HepG2 (cell line): ENCODE measurements at regions not wholly inside any gene's neighbourhood (a gene's known extent, or its start where the extent isn't known, plus 50 kb on each side); places are given as distances from the start of the nearest gene placed in this dataset.

Experiments
- ATAC-seq: fragments of 200-7000 bp; cut with Tn5 transposase; 3 replicates; pipeline ENCODE4 v1.9.1; 2020; ENCODE audit warnings: mild to moderate bottlenecking, moderate library complexity
- BruUV-seq: library from RNA; stranded (reverse); fragments of 400-500 nt; replicated peaks from 2 replicates; lab custom pipeline; 2021; lab: Mats Ljungman, UMichigan
- CTCF ChIA-PET: fragments of 300-600 bp; formaldehyde crosslinking; extraction: SDS; loops from one replicate; lab custom pipeline; 2021; ENCODE audit warnings: low total read pairs, inconsistent platforms, low intra/inter-chr PET ratio; lab: Yijun Ruan, JAX
- POLR2A ChIA-PET: fragments of 350-600 bp; sonication (Branson Sonifier 250); formaldehyde crosslinking; loops from one replicate; lab custom pipeline; 2020; ENCODE audit warnings: antibody characterized with exemption, inconsistent platforms; lab: Yijun Ruan, JAX
- DNase-seq: peaks from one replicate; pipeline ENCODE4 v3.0.0-alpha.2; 2015; ENCODE audit warnings: low spot score
- FAIRE-seq: peaks from 3 replicates; lab custom pipeline; 2011; peaks lifted over from hg19 to GRCh38; lab: Jason Lieb, UNC
- H2AFZ ChIP-seq: one replicate; pipeline ENCODE4 v1.6.1; 2011; ENCODE audit warnings: low read length, inconsistent platforms
- H3K27ac ChIP-seq: fragments of 300-600 bp; 3 replicates; pipeline ENCODE4 v1.8.0; 2011; ENCODE audit warnings: mixed run types, mild to moderate bottlenecking, mixed read lengths, low read length, inconsistent platforms; ENCODE audit not compliant: insufficient read depth; ENCODE audit errors: extremely low read length
- H3K27me3 ChIP-seq, 2 experiments: fragments of 200-600 bp in 1 of 2; 2 replicates in 1 of 2; 3 replicates in 1 of 2; pipeline versions ENCODE4 v1.6.0 to v1.8.0; 2011; ENCODE audit warnings: low read length in 2 of 2, mild to moderate bottlenecking in 2 of 2, moderate library complexity in 2 of 2, inconsistent platforms in 1 of 2; ENCODE audit not compliant: insufficient read depth in 2 of 2, control insufficient read depth in 1 of 2
- H3K36me3 ChIP-seq, 2 experiments: fragments of 200-600 bp in 1 of 2; replicated peaks in 1 of 2; 2 replicates in 1 of 2; 3 replicates in 1 of 2; pipeline versions ENCODE4 v1.5.1 to v1.8.0; 2011; ENCODE audit warnings: low read length in 2 of 2, inconsistent platforms in 1 of 2; ENCODE audit not compliant: insufficient read depth in 2 of 2, control insufficient read depth in 1 of 2
- H3K4me1 ChIP-seq: 2 replicates; pipeline ENCODE4 v1.5.1; 2012; ENCODE audit warnings: low read length, inconsistent platforms; ENCODE audit not compliant: insufficient read depth
- H3K4me2 ChIP-seq: 2 replicates; pipeline ENCODE4 v1.6.0; 2011; ENCODE audit warnings: low read depth, low read length, inconsistent platforms
- H3K4me3 ChIP-seq, 3 experiments: fragments of 200-600 bp in 1 of 3; sonication (generic), shearing (Covaris generic) in 1 of 3; replicated peaks in 1 of 3; 2 replicates each; pipeline ENCODE4 v1.5.1; 2011 to 2016; ENCODE audit warnings: low read length in 3 of 3, inconsistent platforms in 2 of 3, low read depth in 2 of 3, mild to moderate bottlenecking in 2 of 3, control low read depth in 1 of 3, mixed read lengths in 1 of 3; ENCODE audit not compliant: insufficient read depth in 1 of 3
- H3K79me2 ChIP-seq: one replicate; pipeline ENCODE4 v1.6.1; 2011; ENCODE audit warnings: low read length, inconsistent platforms; ENCODE audit not compliant: insufficient read depth
- H3K9ac ChIP-seq: 2 replicates; pipeline ENCODE4 v1.6.0; 2011; ENCODE audit warnings: mild to moderate bottlenecking, low read depth, low read length, inconsistent platforms; ENCODE audit not compliant: insufficient read depth
- H3K9me3 ChIP-seq: 2 replicates; pipeline ENCODE4 v1.5.1; 2012; ENCODE audit warnings: mild to moderate bottlenecking, low read length
- H4K20me1 ChIP-seq: 2 replicates; pipeline ENCODE4 v1.6.0; 2011; ENCODE audit warnings: inconsistent platforms, mild to moderate bottlenecking, low read length, moderate library complexity; ENCODE audit not compliant: insufficient read depth
- GFI1 ChIP-seq: sonication (generic); formaldehyde crosslinking; IDR thresholded peaks from 2 replicates; pipeline ENCODE4 v1.5.0; 2020; ENCODE audit warnings: missing genetic modification reagents, mild to moderate bottlenecking, borderline replicate concordance
- GMEB1 ChIP-seq: sonication (generic); formaldehyde crosslinking; IDR thresholded peaks from 2 replicates; pipeline ENCODE4 v1.5.1; 2020; ENCODE audit warnings: missing genetic modification reagents, mild to moderate bottlenecking, borderline replicate concordance
- POGZ ChIP-seq: sonication (generic); formaldehyde crosslinking; IDR thresholded peaks from 2 replicates; pipeline ENCODE4 v1.4.0; 2020; ENCODE audit warnings: mild to moderate bottlenecking, missing genetic modification reagents
- RAD51 ChIP-seq: fragments of 450-650 bp; IDR thresholded peaks from 2 replicates; pipeline ENCODE4 v1.6.1; 2016; ENCODE audit warnings: borderline replicate concordance
- ZFP1 ChIP-seq: IDR thresholded peaks from 2 replicates; pipeline ENCODE4 v1.6.1; 2016
- ZNF280B ChIP-seq: sonication (generic); formaldehyde crosslinking; IDR thresholded peaks from 2 replicates; pipeline ENCODE4 v1.5.0; 2020; ENCODE audit warnings: missing genetic modification reagents, mild to moderate bottlenecking, borderline replicate concordance
- ZZZ3 ChIP-seq: sonication (generic); formaldehyde crosslinking; IDR thresholded peaks from 2 replicates; pipeline ENCODE4 v1.4.0; 2020; ENCODE audit warnings: missing genetic modification reagents, mild to moderate bottlenecking, borderline replicate concordance
- WGBS: methylation state at CpG from one replicate; pipeline ENCODE4 v1.1.6; 2017; ENCODE audit warnings: low lambda C conversion rate; 5-methylcytosine and 5-hydroxymethylcytosine counted together
- in situ Hi-C: cut with HindIII; loops from 2 replicates; pipeline ENCODE4 v1.10.0; 2017; ENCODE audit warnings: low pct_unique_long_range_greater_than_20kb; ENCODE audit not compliant: extremely low pct_ligation_motif_present
- intact Hi-C: fragments of 100-400 bp; cut with micrococcal nuclease; formaldehyde crosslinking; loops from one replicate; pipeline ENCODE4 v1.10.0; 2022; ENCODE audit not compliant: unreplicated experiment

GRCh38 chrX:122934131-122934530, 249.9 kb upstream of the GRIA3 start:
- Histone ChIP-seq H3K4me3 (no peak overlapping the region), H3K79me2 (no peaks in the 10 kb centered on the region), H3K4me1 (no peaks in the 10 kb centered on the region), H3K4me2 (no peak overlapping the region), H3K27ac (no peak overlapping the region), H3K36me3 (no peaks in the 10 kb centered on the region), H3K9me3 (no peaks in the 10 kb centered on the region), H3K9ac (no peak overlapping the region), H3K27me3 (no peaks in the 10 kb centered on the region)
- ATAC-seq: no peak
- intact Hi-C loops: no loop called here
- no peak for FAIRE-seq
- ChIA-PET POLR2A (no interaction called here), CTCF (no interaction called here)
- no TSS peak for BruUV-seq
- DNase-seq: no peak
- TF ChIP-seq ZZZ3: no peak
- no peak for TF ChIP-seq ZNF280B (CRISPR knock-in tag)
- no peak for TF ChIP-seq GFI1 (CRISPR knock-in tag)
- TF ChIP-seq GMEB1 (CRISPR knock-in tag): no peak
- TF ChIP-seq ZFP1 (CRISPR knock-in tag): no peak
- no peak for TF ChIP-seq POGZ (CRISPR knock-in tag)
- TF ChIP-seq RAD51: no peak
- TF ChIP-seq, all 625 proteins: peak for 0
- 8% methylated on average over 1 of the region's 1 CpG for WGBS
- Histone ChIP-seq H2AFZ (no peak overlapping the region), H4K20me1 (no peaks in the 10 kb centered on the region)
- in situ Hi-C loops: no loop called here
